ENCODE measurements at regions not wholly inside any gene's neighbourhood (a gene's known extent, or its start where the extent isn't known, plus 50 kb on each side); places are given as distances from the start of the nearest gene placed in this dataset.

- H3K4me1 ChIP-seq: peaks cover 7% of the 10 kb centered on the region
- H3K36me3 ChIP-seq (replicated peaks in 1 of 2; ENCODE audit: insufficient read depth in 1 of 2, low read depth in 2 of 2): no peaks in the 10 kb centered on the region
- H3K27me3 ChIP-seq: no peaks in the 10 kb centered on the region
- H3K4me3 ChIP-seq: no peak overlapping the region
- 83 to 94% methylated on average over 7 to 10 of the region's 10 CpGs for WGBS, 2 donors
- intact Hi-C loops (cut with DNase I): no loop called here
- ATAC-seq (no peak), DNase-seq (no peak)
- TF ChIP-seq CTCF (IDR thresholded peaks at IDR 0.05) (no peak), POLR2A (IDR thresholded peaks at IDR 0.05) (no peak)
- H3K27ac ChIP-seq: no peak overlapping the region
- no peaks in the 10 kb centered on the region for H3K9me3 ChIP-seq
These were observed 65.4 kb downstream of the UBIAD1 start for GRCh38 chr1:11338284-11338924.

GRCh38 chr1:11339346-11340232, 66.6 kb downstream of the UBIAD1 start:
- WGBS, 2 donors: 30 to 39% methylated on average over 21 to 24 of the region's 24 CpGs
- intact Hi-C loops (cut with DNase I): no loop called here
- ATAC-seq (peak; percentile 42), DNase-seq (peak; percentile 21 to 59 (median 38))
- H3K36me3 ChIP-seq (replicated peaks in 1 of 2; ENCODE audit: insufficient read depth in 1 of 2, low read depth in 2 of 2): no peaks in the 10 kb centered on the region
- H3K4me1 ChIP-seq: peaks cover 7% of the 10 kb centered on the region
- no peak overlapping the region for H3K4me3 ChIP-seq
- H3K27ac ChIP-seq: no peak overlapping the region
- TF ChIP-seq CTCF (IDR thresholded peaks at IDR 0.05) (no peak), POLR2A (IDR thresholded peaks at IDR 0.05) (no peak)
- H3K27me3 ChIP-seq: no peaks in the 10 kb centered on the region
- no peaks in the 10 kb centered on the region for H3K9me3 ChIP-seq

GRCh38 chr1:11340233-11340632, 67.2 kb downstream of the UBIAD1 start:
- Histone ChIP-seq H3K4me1 (peaks cover 7% of the 10 kb centered on the region), H3K9me3 (no peaks in the 10 kb centered on the region), H3K36me3 (replicated peaks in 1 of 2; ENCODE audit: insufficient read depth in 1 of 2, low read depth in 2 of 2) (no peaks in the 10 kb centered on the region), H3K27me3 (no peaks in the 10 kb centered on the region), H3K27ac (no peak overlapping the region), H3K4me3 (no peak overlapping the region)
- intact Hi-C loops (cut with DNase I): no loop called here
- ATAC-seq: no peak
- DNase-seq: no peak
- 15 to 31% methylated on average over 4 of the region's 4 CpGs for WGBS, 2 donors
- TF ChIP-seq POLR2A (IDR thresholded peaks at IDR 0.05) (no peak), CTCF (IDR thresholded peaks at IDR 0.05) (no peak)

DNA sequence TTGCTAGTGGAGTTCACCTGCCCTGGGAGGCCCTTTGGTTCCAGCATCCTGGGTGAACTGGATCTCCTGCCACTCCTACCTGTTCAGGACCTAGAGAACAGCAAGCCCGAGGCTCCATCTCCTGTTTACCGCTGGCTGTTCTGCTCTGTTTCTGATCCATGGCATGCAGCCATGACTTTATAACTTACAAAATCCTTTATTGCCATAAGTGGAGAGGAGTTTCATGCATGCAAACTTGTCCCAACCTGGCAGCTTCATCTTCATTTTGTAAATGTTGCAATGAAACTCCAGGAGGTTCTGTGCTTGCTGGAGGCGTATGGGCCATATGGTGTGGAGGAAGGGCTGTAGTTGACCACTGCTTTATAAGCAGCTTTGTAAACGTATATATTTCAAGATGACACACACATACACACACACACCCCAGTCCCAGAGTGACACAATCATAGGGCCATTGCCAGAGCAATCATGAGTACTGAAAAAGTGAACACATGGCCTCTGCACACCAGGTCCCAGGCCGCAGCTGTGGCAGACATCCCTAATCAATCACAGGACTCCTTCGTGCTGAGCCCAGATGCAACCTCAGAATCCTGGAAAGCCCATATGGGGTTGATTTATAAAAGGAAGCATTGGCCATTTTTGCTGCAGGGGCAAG, 69.0 kb downstream of the UBIAD1 start:
- no peaks in the 10 kb centered on the region for H3K27me3 ChIP-seq
- 51 to 59% methylated on average over 6 of the region's 6 CpGs for WGBS, 2 donors

More for the DNA sequence above, 69.0 kb downstream of the UBIAD1 start:
- no peak overlapping the region for H3K27ac ChIP-seq
- ATAC-seq: no peak
- no peaks in the 10 kb centered on the region for H3K9me3 ChIP-seq
- H3K4me1 ChIP-seq: peaks cover 7% of the 10 kb centered on the region
- TF ChIP-seq CTCF (IDR thresholded peaks at IDR 0.05) (no peak), POLR2A (IDR thresholded peaks at IDR 0.05) (no peak)
- H3K36me3 ChIP-seq (replicated peaks in 1 of 2; ENCODE audit: insufficient read depth in 1 of 2, low read depth in 2 of 2): no peaks in the 10 kb centered on the region
- intact Hi-C loops (cut with DNase I): no loop called here
- DNase-seq: no peak
- H3K4me3 ChIP-seq: no peak overlapping the region
